Astrocyte of the spinal cord (primary cell): ENCODE measurements at regions not wholly inside any gene's neighbourhood (a gene's known extent, or its start where the extent isn't known, plus 50 kb on each side); places are given as distances from the start of the nearest gene placed in this dataset.

Experiments used
- DNase-seq: peaks from one replicate; pipeline ENCODE4 v3.0.0; 2011; ENCODE audit warnings: low read depth, low spot score
- H3K4me3 ChIP-seq: 2 replicates; pipeline ENCODE4 v1.5.1; 2011; ENCODE audit warnings: low read depth, mild to moderate bottlenecking, low read length, moderate library complexity
- CTCF ChIP-seq: IDR thresholded peaks from 2 replicates; pipeline ENCODE4 v1.5.1; 2012; ENCODE audit warnings: low read depth, mild to moderate bottlenecking, low read length, inconsistent platforms
- in situ Hi-C: cut with HindIII; loops from 2 replicates; pipeline ENCODE4 v1.10.0; 2017; ENCODE audit warnings: low sequenced_read_pairs

- no peak overlapping the region for H3K4me3 ChIP-seq
- DNase-seq: no peak
- in situ Hi-C loops: no loop called here
- TF ChIP-seq CTCF: no peak
Measured at GRCh38 chr12:94879542-94879941, 124.0 kb downstream of the NDUFA12 start.

GRCh38 chr12:94875525-94875924 lies 128.0 kb downstream of the NDUFA12 start:
- in situ Hi-C loops: no loop called here
- no peak overlapping the region for H3K4me3 ChIP-seq
- DNase-seq: peak; percentile 17
- peak; percentile 19 for TF ChIP-seq CTCF

- DNase-seq: no peak
- TF ChIP-seq CTCF: no peak
- in situ Hi-C loops: no loop called here
- H3K4me3 ChIP-seq: no peak overlapping the region
Measured at GRCh38 chr12:94874518-94875302, 128.8 kb downstream of the NDUFA12 start.

GRCh38 chr12:94873734-94874517 lies 129.6 kb downstream of the NDUFA12 start:
- DNase-seq: no peak
- peak overlapping the region; percentile 10 for H3K4me3 ChIP-seq
- in situ Hi-C loops: no loop called here
- TF ChIP-seq CTCF: no peak

GRCh38 chr12:94872971-94873733 lies 130.3 kb downstream of the NDUFA12 start:
- in situ Hi-C loops: no loop called here
- DNase-seq: no peak
- no peak for TF ChIP-seq CTCF
- H3K4me3 ChIP-seq: no peak overlapping the region

- TF ChIP-seq CTCF: no peak
- DNase-seq: no peak
Measured at GRCh38 chr12:94872671-94872970, 130.9 kb downstream of the NDUFA12 start.

More at GRCh38 chr12:94872671-94872970, 130.9 kb downstream of the NDUFA12 start:
- in situ Hi-C loops: no loop called here
- no peak overlapping the region for H3K4me3 ChIP-seq
